H9 (cell line): ENCODE measurements at regions not wholly inside any gene's neighbourhood (a gene's known extent, or its start where the extent isn't known, plus 50 kb on each side); places are given as distances from the start of the nearest gene placed in this dataset.

Experiments
- DNase-seq: peaks from one replicate; pipeline ENCODE4 v3.0.0-alpha.2; 2017
- H2AFZ ChIP-seq: one replicate; pipeline ENCODE4 v1.6.1; 2013; ENCODE audit warnings: mild to moderate bottlenecking, low read length, control low read depth, moderate library complexity
- H2AK5ac ChIP-seq: 2 replicates; pipeline ENCODE4 v1.6.1; 2013; ENCODE audit warnings: low read length, control low read depth, mixed read lengths; ENCODE audit not compliant: insufficient read length
- H2BK120ac ChIP-seq: one replicate; pipeline ENCODE4 v1.6.1; 2013; ENCODE audit warnings: low read depth, mild to moderate bottlenecking, low read length, control low read depth, inconsistent platforms; ENCODE audit not compliant: poor library complexity, severe bottlenecking
- H2BK12ac ChIP-seq: 2 replicates; pipeline ENCODE4 v1.6.1; 2013; ENCODE audit warnings: low read length, control low read depth, mixed read lengths, low read depth; ENCODE audit not compliant: insufficient read length
- H2BK15ac ChIP-seq: 2 replicates; pipeline ENCODE4 v1.6.1; 2013; ENCODE audit warnings: low read depth, low read length, control low read depth
- H2BK20ac ChIP-seq: one replicate; pipeline ENCODE4 v1.6.1; 2013; ENCODE audit warnings: low read depth, mild to moderate bottlenecking, low read length, control low read depth, inconsistent platforms; ENCODE audit not compliant: poor library complexity, severe bottlenecking
- H2BK5ac ChIP-seq: 2 replicates; pipeline ENCODE4 v1.6.1; 2013; ENCODE audit warnings: low read length, control low read depth, mixed read lengths; ENCODE audit not compliant: insufficient read length
- H3K14ac ChIP-seq: 2 replicates; pipeline ENCODE4 v1.6.1; 2013; ENCODE audit warnings: low read length, control low read depth; ENCODE audit not compliant: insufficient read depth
- H3K18ac ChIP-seq: 2 replicates; pipeline ENCODE4 v1.6.1; 2013; ENCODE audit warnings: low read depth, mild to moderate bottlenecking, mixed read lengths, low read length, control low read depth; ENCODE audit not compliant: insufficient read length
- H3K23ac ChIP-seq: 2 replicates; pipeline ENCODE4 v1.6.1; 2013; ENCODE audit warnings: low read length, control low read depth, mixed read lengths, low read depth; ENCODE audit not compliant: insufficient read length
- H3K23me2 ChIP-seq: 2 replicates; pipeline ENCODE4 v1.6.1; 2013; ENCODE audit warnings: low read depth, mild to moderate bottlenecking, mixed read lengths, low read length, control low read depth; ENCODE audit not compliant: insufficient read length, poor library complexity, severe bottlenecking
- H3K27ac ChIP-seq: 2 replicates; pipeline ENCODE4 v1.5.1; 2013; ENCODE audit warnings: low read length, control low read depth, mixed read lengths, low read depth; ENCODE audit not compliant: insufficient read length
- H3K27me3 ChIP-seq: 2 replicates; pipeline ENCODE4 v1.6.1; 2013; ENCODE audit warnings: low read length, control low read depth, inconsistent platforms; ENCODE audit not compliant: insufficient read depth
- H3K4ac ChIP-seq: 2 replicates; pipeline ENCODE4 v1.6.1; 2013; ENCODE audit warnings: low read depth, mild to moderate bottlenecking, control low read depth, inconsistent platforms, low read length, moderate library complexity
- H3K4me1 ChIP-seq: 2 replicates; pipeline ENCODE4 v1.6.1; 2013; ENCODE audit warnings: low read length, control low read depth, inconsistent platforms; ENCODE audit not compliant: insufficient read depth
- H3K4me2 ChIP-seq: 2 replicates; pipeline ENCODE4 v1.6.1; 2013; ENCODE audit warnings: low read length, control low read depth, mixed read lengths; ENCODE audit not compliant: insufficient read length, insufficient read depth
- H3K56ac ChIP-seq: 2 replicates; pipeline ENCODE4 v1.6.1; 2013; ENCODE audit warnings: low read depth, mild to moderate bottlenecking, mixed read lengths, low read length, control low read depth; ENCODE audit not compliant: insufficient read length
- H3K79me1 ChIP-seq: 2 replicates; pipeline ENCODE4 v1.6.1; 2013; ENCODE audit warnings: low read depth, mild to moderate bottlenecking, moderate library complexity, low read length, control low read depth, inconsistent platforms; ENCODE audit not compliant: insufficient read depth, poor library complexity, severe bottlenecking
- H3K79me2 ChIP-seq: 2 replicates; pipeline ENCODE4 v1.6.1; 2013; ENCODE audit warnings: low read length, control low read depth, inconsistent platforms; ENCODE audit not compliant: insufficient read depth
- H3K9ac ChIP-seq: 2 replicates; pipeline ENCODE4 v1.6.1; 2013; ENCODE audit warnings: low read length, control low read depth, mixed read lengths; ENCODE audit not compliant: insufficient read length; ENCODE audit errors: extremely low read depth
- H3K9me3 ChIP-seq: one replicate; pipeline ENCODE4 v1.6.1; 2013; ENCODE audit warnings: low read depth, low read length, inconsistent platforms; ENCODE audit not compliant: control insufficient read depth
- H3T11ph ChIP-seq: one replicate; pipeline ENCODE4 v1.6.1; 2013; ENCODE audit warnings: mild to moderate bottlenecking, low read length, control low read depth, inconsistent platforms
- H4K20me1 ChIP-seq: one replicate; pipeline ENCODE4 v1.6.1; 2013; ENCODE audit not compliant: control insufficient read depth, insufficient read length, insufficient read depth
- H4K5ac ChIP-seq: 2 replicates; pipeline ENCODE4 v1.6.1; 2013; ENCODE audit warnings: low read depth, mild to moderate bottlenecking, mixed read lengths, low read length, control low read depth; ENCODE audit not compliant: insufficient read length
- H4K8ac ChIP-seq: replicated peaks from 2 replicates; pipeline ENCODE4 v1.6.1; 2013; ENCODE audit warnings: low read length, control low read depth, mixed read lengths, low read depth; ENCODE audit not compliant: insufficient read length
- H4K91ac ChIP-seq: 2 replicates; pipeline ENCODE4 v1.6.1; 2013; ENCODE audit warnings: low read depth, mild to moderate bottlenecking, moderate library complexity, mixed read lengths, low read length, control low read depth; ENCODE audit not compliant: insufficient read length
- H3K27ac Mint-ChIP-seq, 3 experiments: 2 replicates in 2 of 3; 3 replicates in 1 of 3; pipeline ENCODE4 v1.8.0; 2020 to 2021; ENCODE audit warnings: mixed read lengths in 3 of 3, mild to moderate bottlenecking in 1 of 3, moderate library complexity in 1 of 3
- H3K27me3 Mint-ChIP-seq: 2 replicates; pipeline ENCODE4 v1.8.0; 2021; ENCODE audit warnings: low read depth, mild to moderate bottlenecking, moderate library complexity, mixed read lengths
- H3K36me3 Mint-ChIP-seq, 3 experiments: 2 replicates in 2 of 3; 3 replicates in 1 of 3; pipeline ENCODE4 v1.8.0; 2020 to 2021; ENCODE audit warnings: low read depth in 3 of 3, mixed read lengths in 3 of 3; ENCODE audit not compliant: insufficient read depth in 1 of 3
- H3K4me1 Mint-ChIP-seq, 2 experiments: 2 replicates each; pipeline ENCODE4 v1.8.0; 2020; ENCODE audit warnings: mixed read lengths in 2 of 2
- H3K4me3 Mint-ChIP-seq, 2 experiments: 2 replicates in 1 of 2; 3 replicates in 1 of 2; pipeline ENCODE4 v1.8.0; 2020 to 2021; ENCODE audit warnings: mild to moderate bottlenecking in 2 of 2, mixed read lengths in 2 of 2, moderate library complexity in 1 of 2
- H3K9me3 Mint-ChIP-seq, 2 experiments: 2 replicates in 1 of 2; 3 replicates in 1 of 2; pipeline ENCODE4 v1.8.0; 2020; ENCODE audit warnings: mild to moderate bottlenecking in 2 of 2, mixed read lengths in 2 of 2, moderate library complexity in 1 of 2
- CTCF ChIP-seq: fragments of 200-600 bp; sonication (generic); conservative IDR thresholded peaks from 3 replicates; pipeline ENCODE4 v1.8.0; 2021; ENCODE audit warnings: antibody characterized with exemption, mild to moderate bottlenecking
- WGBS: extraction: QIAGEN DNeasy Blood & Tissue Kit; methylation state at CpG from one replicate; pipeline ENCODE4 v1.1.7; 2013; ENCODE audit warnings: missing lambda C conversion rate, low lambda C conversion rate, mixed read lengths; ENCODE audit not compliant: insufficient read length; ENCODE audit errors: extremely low coverage; 5-methylcytosine and 5-hydroxymethylcytosine counted together

- no peaks in the 10 kb centered on the region for H3K9me3 ChIP-seq
- H3K36me3 Mint-ChIP-seq, result peaks cover 0 to 4% (median 0%) of the 10 kb centered on the region in 3 experiments; a peak in 1 of 7 replicates
- no peak overlapping the region for H4K91ac ChIP-seq
- H3K23me2 ChIP-seq, result no peaks in the 10 kb centered on the region
- no peaks in the 10 kb centered on the region for H3K4me1 ChIP-seq
- no peaks in the 10 kb centered on the region for H3K27me3 ChIP-seq
- no peak overlapping the region for H2BK12ac ChIP-seq
- H3K79me1 ChIP-seq, result no peaks in the 10 kb centered on the region
- no peak overlapping the region for H3K27ac Mint-ChIP-seq
- no peak overlapping the region for H2BK120ac ChIP-seq
- no peak overlapping the region for H2BK15ac ChIP-seq
- no peak overlapping the region for H3K9ac ChIP-seq
- peaks cover 23% of the 10 kb centered on the region for H3K27me3 Mint-ChIP-seq
- WGBS, result no CpG with 5 or more reads among the region's 7 CpGs
- peaks cover 4 to 5% of the 10 kb centered on the region in 2 experiments for H3K9me3 Mint-ChIP-seq
- no peak overlapping the region for H4K8ac ChIP-seq
- H4K5ac ChIP-seq, result no peak overlapping the region
- H3K4me3 Mint-ChIP-seq, result no peak overlapping the region
- H3T11ph ChIP-seq, result no peak overlapping the region
- no peak overlapping the region for H2AFZ ChIP-seq
- no peaks in the 10 kb centered on the region for H3K79me2 ChIP-seq
- DNase-seq, result no peak
- H3K56ac ChIP-seq, result no peak overlapping the region
- H2BK20ac ChIP-seq, result no peak overlapping the region
- no peak overlapping the region for H3K18ac ChIP-seq
- no peak overlapping the region for H3K23ac ChIP-seq
- no peak overlapping the region for H3K4me2 ChIP-seq
- TF ChIP-seq CTCF, result no peak
- no peak overlapping the region for H3K4ac ChIP-seq
- H3K4me1 Mint-ChIP-seq, result peaks cover 24 to 27% of the 10 kb centered on the region in 2 experiments
- H2BK5ac ChIP-seq, result no peak overlapping the region
- no peak overlapping the region for H3K27ac ChIP-seq
- no peaks in the 10 kb centered on the region for H4K20me1 ChIP-seq
- H2AK5ac ChIP-seq, result no peak overlapping the region
- no peak overlapping the region for H3K14ac ChIP-seq
Measured at GRCh38 chr1:13947658-13948057, 247.7 kb downstream of the PRDM2 start.
